SK-N-SH treated with all-trans-retinoic acid at 6 μM for 48 hours (cell line): ENCODE measurements at regions not wholly inside any gene's neighbourhood (a gene's known extent, or its start where the extent isn't known, plus 50 kb on each side); places are given as distances from the start of the nearest gene placed in this dataset.

Source experiments
- ATAC-seq: fragments of 200-7000 bp; cut with Tn5 transposase; 3 replicates; pipeline ENCODE4 v1.9.1; 2020; ENCODE audit warnings: mild to moderate bottlenecking, moderate library complexity
- ARNTL ChIP-seq: fragments of 450-650 bp; formaldehyde crosslinking; IDR thresholded peaks from 2 replicates; pipeline ENCODE4 v1.5.0; 2020; ENCODE audit warnings: low read depth, mild to moderate bottlenecking, moderate library complexity, borderline replicate concordance
- BACH2 ChIP-seq: fragments of 250-450 bp; sonication (Bioruptor Pico); IDR thresholded peaks from 2 replicates; pipeline ENCODE4 v1.9.0; 2021; ENCODE audit warnings: mild to moderate bottlenecking, borderline replicate concordance
- CSDC2 ChIP-seq: fragments of 250-450 bp; sonication (Bioruptor Pico); IDR thresholded peaks from 2 replicates; pipeline ENCODE4 v1.5.0; 2020; ENCODE audit warnings: mild to moderate bottlenecking, moderate library complexity
- CSRNP3 ChIP-seq: fragments of 250-450 bp; sonication (Bioruptor Pico); IDR thresholded peaks from 2 replicates; pipeline ENCODE4 v1.5.1; 2021; ENCODE audit warnings: mild to moderate bottlenecking, moderate library complexity
- ESRRG ChIP-seq: fragments of 250-450 bp; sonication (Bioruptor Pico); IDR thresholded peaks from 2 replicates; pipeline ENCODE4 v1.6.1; 2021; ENCODE audit warnings: mild to moderate bottlenecking
- GLIS3 ChIP-seq: fragments of 250-450 bp; sonication (Bioruptor Pico); IDR thresholded peaks from 2 replicates; pipeline ENCODE4 v1.5.0; 2020; ENCODE audit warnings: mild to moderate bottlenecking, moderate library complexity
- ISL1 ChIP-seq: fragments of 250-450 bp; sonication (Bioruptor Pico); IDR thresholded peaks from 2 replicates; pipeline ENCODE4 v2.1.2; 2022; ENCODE audit warnings: mild to moderate bottlenecking, moderate library complexity
- POU6F1 ChIP-seq: fragments of 250-450 bp; sonication (Bioruptor Pico); IDR thresholded peaks from 2 replicates; pipeline ENCODE4 v1.8.0; 2021; ENCODE audit warnings: low read depth, mild to moderate bottlenecking, moderate library complexity, borderline replicate concordance
- PPARA ChIP-seq: fragments of 250-450 bp; sonication (Bioruptor Pico); IDR thresholded peaks from 2 replicates; pipeline ENCODE4 v1.5.0; 2020; ENCODE audit warnings: mild to moderate bottlenecking, borderline replicate concordance
- RARB ChIP-seq: fragments of 250-450 bp; sonication (Bioruptor Pico); IDR thresholded peaks from 2 replicates; pipeline ENCODE4 v1.8.0; 2021; ENCODE audit warnings: mild to moderate bottlenecking, moderate library complexity
- SNAI2 ChIP-seq: fragments of 250-450 bp; sonication (Bioruptor Pico); IDR thresholded peaks from 2 replicates; pipeline ENCODE4 v1.5.0; 2020; ENCODE audit warnings: mild to moderate bottlenecking, moderate library complexity
- TCF4 ChIP-seq: fragments of 250-450 bp; sonication (Bioruptor Pico); IDR thresholded peaks from 2 replicates; pipeline ENCODE4 v1.8.0; 2021; ENCODE audit warnings: mild to moderate bottlenecking, moderate library complexity, borderline replicate concordance
- TOX ChIP-seq: fragments of 250-450 bp; sonication (Bioruptor Pico); IDR thresholded peaks from 2 replicates; pipeline ENCODE4 v1.8.0; 2021; ENCODE audit warnings: mild to moderate bottlenecking, moderate library complexity, borderline replicate concordance
- TSHZ2 ChIP-seq: fragments of 250-450 bp; sonication (Bioruptor Pico); IDR thresholded peaks from 2 replicates; pipeline ENCODE4 v1.5.0; 2020; ENCODE audit warnings: mild to moderate bottlenecking, moderate library complexity
- ZFP3 ChIP-seq: fragments of 250-450 bp; sonication (Bioruptor Pico); IDR thresholded peaks from 2 replicates; pipeline ENCODE4 v1.5.0; 2020; ENCODE audit warnings: mild to moderate bottlenecking, moderate library complexity
- ZFP30 ChIP-seq: fragments of 450-650 bp; formaldehyde crosslinking; IDR thresholded peaks from 2 replicates; pipeline ENCODE4 v1.5.0; 2022; ENCODE audit warnings: mild to moderate bottlenecking, moderate library complexity
- ZNF565 ChIP-seq: fragments of 450-650 bp; formaldehyde crosslinking; conservative IDR thresholded peaks from 2 replicates; pipeline ENCODE4 v1.5.0; 2020; ENCODE audit warnings: low read depth, mild to moderate bottlenecking, moderate library complexity
- ZNF70 ChIP-seq: fragments of 450-650 bp; formaldehyde crosslinking; IDR thresholded peaks from 2 replicates; pipeline ENCODE4 v1.5.0; 2020; ENCODE audit warnings: mild to moderate bottlenecking, moderate library complexity
- ZNF8 ChIP-seq: fragments of 450-650 bp; formaldehyde crosslinking; IDR thresholded peaks from 2 replicates; pipeline ENCODE4 v1.5.0; 2020; ENCODE audit warnings: mild to moderate bottlenecking, moderate library complexity
- TF ChIP-seq, protein P1 (sequence below): fragments of 250-450 bp; sonication (Bioruptor Pico); IDR thresholded peaks from 2 replicates; pipeline ENCODE4 v1.8.0; 2020; ENCODE audit warnings: mild to moderate bottlenecking, moderate library complexity, borderline replicate concordance

DNA sequence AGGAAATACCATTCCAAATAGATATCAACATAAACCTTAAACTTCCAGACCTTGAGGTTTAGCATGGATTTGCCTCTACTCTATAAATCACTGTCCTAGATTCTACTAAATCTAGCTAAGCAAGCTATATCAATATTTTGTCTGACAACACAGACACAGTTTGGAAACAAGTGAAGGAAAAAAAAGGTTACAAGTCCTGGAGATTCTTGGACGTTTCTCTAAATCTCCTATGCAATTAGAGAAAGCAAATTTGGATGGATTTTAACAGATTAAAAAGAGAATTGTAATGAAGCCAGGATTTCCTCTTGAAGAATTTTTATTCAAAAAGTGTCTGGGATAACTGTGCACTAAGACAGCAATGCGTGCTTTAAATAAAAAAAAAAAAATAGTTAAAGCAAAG is 441.1 kb upstream of the DPH6 start (continued):
- TF ChIP-seq POU6F1 (CRISPR knock-in tag) (no peak), GLIS3 (CRISPR knock-in tag) (no peak), ARNTL (CRISPR knock-in tag) (no peak)
- TF ChIP-seq, all 23 proteins: peak for 0

DNA sequence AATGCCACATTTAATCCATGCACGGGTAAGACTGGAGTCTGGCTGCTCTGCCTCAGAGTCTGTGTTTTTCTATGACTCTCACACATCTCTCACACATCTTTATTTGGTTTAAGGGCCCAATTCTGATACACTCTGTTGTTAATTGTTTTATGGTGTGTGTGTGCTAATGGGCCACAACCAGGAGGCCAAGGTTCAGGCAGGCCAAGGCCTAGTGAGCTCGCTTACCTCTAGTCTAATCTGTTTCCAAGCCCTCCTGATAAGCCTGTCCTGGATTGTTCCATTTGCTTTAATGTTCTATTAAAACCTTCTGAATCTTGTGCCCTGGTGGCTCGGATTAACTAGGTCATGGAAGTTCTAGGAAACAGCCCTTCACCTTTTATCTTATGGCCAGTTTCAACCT is 445.4 kb upstream of the DPH6 start:
- ATAC-seq = no peak
- TF ChIP-seq BACH2 (CRISPR knock-in tag) (no peak), ZNF70 (CRISPR knock-in tag) (no peak), SNAI2 (CRISPR knock-in tag) (no peak), ZFP3 (no peak), ZNF8 (no peak), ESRRG (no peak), RARB (CRISPR knock-in tag) (no peak)
- TF ChIP-seq, all 23 proteins: peak for 0

GRCh38 chr15:35992791-35993190 is 446.8 kb upstream of the DPH6 start:
- no peak for ATAC-seq
- TF ChIP-seq, protein P1, sequence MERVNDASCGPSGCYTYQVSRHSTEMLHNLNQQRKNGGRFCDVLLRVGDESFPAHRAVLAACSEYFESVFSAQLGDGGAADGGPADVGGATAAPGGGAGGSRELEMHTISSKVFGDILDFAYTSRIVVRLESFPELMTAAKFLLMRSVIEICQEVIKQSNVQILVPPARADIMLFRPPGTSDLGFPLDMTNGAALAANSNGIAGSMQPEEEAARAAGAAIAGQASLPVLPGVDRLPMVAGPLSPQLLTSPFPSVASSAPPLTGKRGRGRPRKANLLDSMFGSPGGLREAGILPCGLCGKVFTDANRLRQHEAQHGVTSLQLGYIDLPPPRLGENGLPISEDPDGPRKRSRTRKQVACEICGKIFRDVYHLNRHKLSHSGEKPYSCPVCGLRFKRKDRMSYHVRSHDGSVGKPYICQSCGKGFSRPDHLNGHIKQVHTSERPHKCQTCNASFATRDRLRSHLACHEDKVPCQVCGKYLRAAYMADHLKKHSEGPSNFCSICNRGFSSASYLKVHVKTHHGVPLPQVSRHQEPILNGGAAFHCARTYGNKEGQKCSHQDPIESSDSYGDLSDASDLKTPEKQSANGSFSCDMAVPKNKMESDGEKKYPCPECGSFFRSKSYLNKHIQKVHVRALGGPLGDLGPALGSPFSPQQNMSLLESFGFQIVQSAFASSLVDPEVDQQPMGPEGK (CRISPR knock-in tag) = no peak
- no peak for TF ChIP-seq ARNTL (CRISPR knock-in tag)
- no peak for TF ChIP-seq ZNF8
- TF ChIP-seq ZFP30 (CRISPR knock-in tag) = no peak
- no peak for TF ChIP-seq TOX
- TF ChIP-seq GLIS3 (CRISPR knock-in tag) = no peak
- no peak for TF ChIP-seq PPARA (CRISPR knock-in tag)

DNA sequence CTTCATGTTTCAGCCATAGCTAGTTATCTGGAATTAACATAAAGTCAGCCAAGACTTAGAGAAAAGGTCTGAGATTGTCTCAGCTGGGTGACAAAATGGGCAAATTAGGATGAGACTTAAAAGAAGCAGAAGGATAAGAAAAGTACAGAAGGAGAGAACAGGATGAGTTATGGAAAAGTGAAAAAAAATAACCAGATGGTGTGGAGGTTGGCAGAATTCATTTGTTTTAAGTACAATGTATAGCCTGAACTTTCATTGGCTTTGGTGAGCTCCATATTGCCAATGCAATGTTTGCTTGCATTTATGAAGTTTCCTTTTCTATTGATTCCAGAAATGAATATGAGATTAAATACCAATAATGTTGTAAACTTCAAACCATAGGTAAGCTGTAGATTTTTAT is 447.2 kb upstream of the DPH6 start:
- no peak for TF ChIP-seq ESRRG
- TF ChIP-seq TSHZ2 (CRISPR knock-in tag) = no peak
- no peak for TF ChIP-seq ISL1 (CRISPR knock-in tag)
- TF ChIP-seq TCF4 (CRISPR knock-in tag) = no peak
- no peak for TF ChIP-seq CSDC2 (CRISPR knock-in tag)
- no peak for TF ChIP-seq ZNF565 (CRISPR knock-in tag)
- no peak for TF ChIP-seq PPARA (CRISPR knock-in tag)
- TF ChIP-seq TOX = no peak
- TF ChIP-seq ZNF8 = no peak
- no peak for TF ChIP-seq GLIS3 (CRISPR knock-in tag)
- TF ChIP-seq ZFP3 = no peak
- TF ChIP-seq SNAI2 (CRISPR knock-in tag) = no peak
- no peak for TF ChIP-seq RARB (CRISPR knock-in tag)
- no peak for TF ChIP-seq BACH2 (CRISPR knock-in tag)
- no peak for TF ChIP-seq ZNF70 (CRISPR knock-in tag)
- TF ChIP-seq, protein P1 (CRISPR knock-in tag) = no peak
- TF ChIP-seq CSRNP3 (CRISPR knock-in tag) = no peak
- no peak for ATAC-seq
